Transverse colon (tissue), 4 donors: ENCODE measurements at regions not wholly inside any gene's neighbourhood (a gene's known extent, or its start where the extent isn't known, plus 50 kb on each side); places are given as distances from the start of the nearest gene placed in this dataset.
"Not testable (repeated sequence)": the region's sequence is repeated elsewhere in the genome, so short reads cannot be mapped to it uniquely, and the experiment has no call there.

Source experiments
- DNase-seq: peaks from one replicate; pipeline ENCODE4 v3.0.0-alpha.2; 2019
- H3K27ac ChIP-seq, 4 donors: fragments of 200-600 bp; sonication (generic); 2 replicates each; pipeline ENCODE4 v1.5.1; 2016 to 2018; ENCODE audit warnings: inconsistent platforms in 4 of 4
- H3K27me3 ChIP-seq: fragments of 200-600 bp; sonication (generic); 2 replicates; pipeline ENCODE4 v1.5.1; 2017; ENCODE audit warnings: inconsistent platforms
- H3K36me3 ChIP-seq, 4 donors: fragments of 200-600 bp; sonication (generic); 2 replicates each; pipeline ENCODE4 v1.5.1; 2017 to 2019; ENCODE audit warnings: inconsistent platforms in 4 of 4
- H3K4me1 ChIP-seq, 4 donors: fragments of 200-600 bp; sonication (generic); 2 replicates each; pipeline ENCODE4 v1.5.1; 2017 to 2020; ENCODE audit warnings: inconsistent platforms in 4 of 4
- H3K4me3 ChIP-seq, 4 donors: fragments of 200-600 bp; sonication (generic); 1 replicate in 1 of 4; 2 replicates in 3 of 4; pipeline versions ENCODE4 v1.5.1 to v1.6.1; 2017 to 2019; ENCODE audit warnings: inconsistent platforms in 4 of 4
- H3K9me3 ChIP-seq, 2 donors: fragments of 200-600 bp; sonication (generic); 2 replicates each; pipeline ENCODE4 v1.5.1; 2017 to 2019; ENCODE audit warnings: inconsistent platforms in 2 of 2
- EP300 ChIP-seq: sonication (generic); formaldehyde crosslinking; IDR thresholded peaks from one replicate; pipeline ENCODE4 v1.6.1; 2017; ENCODE audit warnings: antibody characterized with exemption, low read depth
- POLR2A ChIP-seq: fragments of 450-650 bp; IDR thresholded peaks from one replicate; pipeline ENCODE4 v1.6.1; 2016; ENCODE audit warnings: antibody characterized with exemption, mild to moderate bottlenecking, moderate library complexity
- POLR2AphosphoS5 ChIP-seq, 3 donors: sonication (generic); formaldehyde crosslinking; IDR thresholded peaks; one replicate each; pipeline ENCODE4 v1.6.1; 2016; ENCODE audit warnings: antibody characterized with exemption in 3 of 3
- WGBS, 2 donors: methylation state at CpG; one replicate each; pipeline ENCODE4 v1.1.5; 2018; ENCODE audit warnings: low coverage in 1 of 2; 5-methylcytosine and 5-hydroxymethylcytosine counted together
- in situ Hi-C, 4 donors: fragments of 200-750 bp; cut with MboI; loops; one replicate each; pipeline versions ENCODE4 v1.15.0 to v1.15.1; 2017; ENCODE audit warnings: low sequenced_read_pairs in 3 of 4, low pct_ligation_motif_present in 1 of 4, low pct_unique_long_range_greater_than_20kb in 1 of 4
- intact Hi-C: fragments of 100-400 bp; cut with DNase I; formaldehyde crosslinking; loops from one replicate; pipeline ENCODE4 v1.15.1; 2023; ENCODE audit warnings: low total_unique reads
- TF ChIP-seq, protein P1 (sequence below), 5 experiments: fragments of 200-600 bp in 3 of 5; fragments of 450-650 bp in 2 of 5; sonication (generic) in 3 of 5; IDR thresholded peaks; 1 replicate in 2 of 5; 2 replicates in 3 of 5; pipeline ENCODE4 v1.5.1; 2016 to 2017; ENCODE audit warnings: antibody characterized with exemption in 5 of 5, inconsistent platforms in 3 of 5, mild to moderate bottlenecking in 2 of 5, moderate library complexity in 1 of 5

DNA sequence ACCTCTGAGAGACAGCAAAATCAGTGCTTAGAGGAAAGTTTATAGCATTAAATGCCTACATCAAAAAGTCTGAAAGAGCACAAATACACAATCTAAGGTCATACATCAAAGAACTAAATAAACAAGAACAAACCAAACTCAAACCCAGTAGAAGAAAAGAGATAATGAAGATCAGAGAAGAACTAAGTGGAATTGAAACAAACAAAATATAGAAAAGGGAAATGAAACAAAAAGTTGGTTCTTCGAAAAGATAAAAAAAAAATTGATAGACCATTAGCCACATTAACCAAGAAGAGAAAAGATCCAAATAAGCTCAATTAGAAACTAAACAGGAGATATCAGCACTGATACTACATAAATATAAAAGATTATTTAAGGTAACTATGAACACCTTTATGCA is 280.0 kb upstream of the NRG3 start:
- TF ChIP-seq EP300: no peak
- no peak for TF ChIP-seq POLR2A
- no peak for TF ChIP-seq POLR2AphosphoS5 (IDR thresholded peaks at IDR 0.05)
- TF ChIP-seq, protein P1, sequence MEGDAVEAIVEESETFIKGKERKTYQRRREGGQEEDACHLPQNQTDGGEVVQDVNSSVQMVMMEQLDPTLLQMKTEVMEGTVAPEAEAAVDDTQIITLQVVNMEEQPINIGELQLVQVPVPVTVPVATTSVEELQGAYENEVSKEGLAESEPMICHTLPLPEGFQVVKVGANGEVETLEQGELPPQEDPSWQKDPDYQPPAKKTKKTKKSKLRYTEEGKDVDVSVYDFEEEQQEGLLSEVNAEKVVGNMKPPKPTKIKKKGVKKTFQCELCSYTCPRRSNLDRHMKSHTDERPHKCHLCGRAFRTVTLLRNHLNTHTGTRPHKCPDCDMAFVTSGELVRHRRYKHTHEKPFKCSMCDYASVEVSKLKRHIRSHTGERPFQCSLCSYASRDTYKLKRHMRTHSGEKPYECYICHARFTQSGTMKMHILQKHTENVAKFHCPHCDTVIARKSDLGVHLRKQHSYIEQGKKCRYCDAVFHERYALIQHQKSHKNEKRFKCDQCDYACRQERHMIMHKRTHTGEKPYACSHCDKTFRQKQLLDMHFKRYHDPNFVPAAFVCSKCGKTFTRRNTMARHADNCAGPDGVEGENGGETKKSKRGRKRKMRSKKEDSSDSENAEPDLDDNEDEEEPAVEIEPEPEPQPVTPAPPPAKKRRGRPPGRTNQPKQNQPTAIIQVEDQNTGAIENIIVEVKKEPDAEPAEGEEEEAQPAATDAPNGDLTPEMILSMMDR (IDR thresholded peaks at IDR 0.05): no peak
- intact Hi-C loops (no loop called here), in situ Hi-C loops (no loop called here)
- no peaks in the 10 kb centered on the region for H3K4me1 ChIP-seq
- H3K27me3 ChIP-seq: no peaks in the 10 kb centered on the region
- H3K36me3 ChIP-seq: no peaks in the 10 kb centered on the region
- WGBS, 2 donors: 86 to 92% methylated on average over 1 of the region's 1 CpG
- no peak overlapping the region for H3K27ac ChIP-seq
- no peak for DNase-seq
- no peak overlapping the region for H3K4me3 ChIP-seq
- H3K9me3 ChIP-seq: peaks cover under 1 to 5% of the 10 kb centered on the region in 2 donors

DNA sequence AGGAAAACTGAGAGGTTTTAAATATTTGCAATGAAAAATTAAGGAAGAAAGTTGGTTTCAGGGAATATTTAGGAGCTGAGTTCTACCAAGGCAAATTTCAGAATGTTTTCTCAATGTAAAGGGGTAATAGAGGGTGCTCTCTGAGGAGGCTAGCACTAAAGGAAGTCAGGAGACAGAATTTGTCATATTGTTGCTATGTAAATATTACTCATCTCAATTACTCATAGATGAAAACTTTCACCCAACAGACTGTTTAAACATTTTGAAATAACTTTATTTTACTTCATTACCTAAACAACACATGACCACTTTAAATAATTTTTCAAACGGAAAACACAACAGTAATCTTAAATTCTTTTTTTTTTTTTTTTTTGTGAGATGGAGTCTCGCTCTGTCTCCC is 274.8 kb upstream of the NRG3 start:
- no peak overlapping the region for H3K27ac ChIP-seq
- WGBS, 2 donors: 82 to 85% methylated on average over 2 of the region's 2 CpGs
- no peaks in the 10 kb centered on the region for H3K27me3 ChIP-seq
- TF ChIP-seq, protein P1 (IDR thresholded peaks at IDR 0.05): no peak
- TF ChIP-seq POLR2A: no peak
- no peak for TF ChIP-seq POLR2AphosphoS5 (IDR thresholded peaks at IDR 0.05)
- TF ChIP-seq EP300: no peak
- H3K36me3 ChIP-seq: no peaks in the 10 kb centered on the region
- DNase-seq: no peak
- no peaks in the 10 kb centered on the region for H3K4me1 ChIP-seq
- intact Hi-C loops (no loop called here), in situ Hi-C loops (no loop called here)
- H3K4me3 ChIP-seq: no peak overlapping the region
- no peaks in the 10 kb centered on the region for H3K9me3 ChIP-seq

DNA sequence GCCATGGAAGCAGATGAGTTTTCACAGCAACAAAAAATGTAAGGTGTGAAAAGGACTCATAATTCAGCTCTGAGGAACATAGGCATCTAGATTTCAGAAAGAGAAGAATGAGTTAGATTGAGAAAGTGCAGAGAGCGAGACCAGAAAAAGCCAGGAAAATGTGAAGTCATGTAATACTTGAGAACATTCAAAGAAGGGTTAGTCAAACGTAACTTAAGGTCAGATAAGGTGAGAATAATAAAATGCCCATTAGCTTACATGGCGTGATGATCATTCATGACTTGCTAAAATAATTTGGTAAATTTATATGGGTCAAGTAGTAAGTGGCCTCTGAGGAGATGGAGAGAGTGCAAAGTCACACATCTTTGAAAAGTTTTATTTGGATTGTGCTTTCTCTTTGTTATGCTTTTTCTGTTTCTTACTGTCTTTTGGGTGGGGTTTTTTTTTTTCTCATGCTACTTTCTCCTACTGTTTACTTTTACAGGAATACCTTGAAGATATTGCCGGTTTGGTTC is 271.8 kb upstream of the NRG3 start:
- Histone ChIP-seq H3K36me3 (no peaks in the 10 kb centered on the region), H3K9me3 (no peaks in the 10 kb centered on the region), H3K27ac (no peak overlapping the region), H3K4me3 (no peak overlapping the region), H3K4me1 (no peaks in the 10 kb centered on the region), H3K27me3 (no peaks in the 10 kb centered on the region)
- in situ Hi-C loops (no loop called here), intact Hi-C loops (no loop called here)
- TF ChIP-seq POLR2A: no peak
- TF ChIP-seq, protein P1 (IDR thresholded peaks at IDR 0.05): no peak
- no peak for TF ChIP-seq POLR2AphosphoS5 (IDR thresholded peaks at IDR 0.05)
- no peak for TF ChIP-seq EP300
- 52 to 65% methylated on average over 4 of the region's 4 CpGs for WGBS, 2 donors
- no peak for DNase-seq

DNA sequence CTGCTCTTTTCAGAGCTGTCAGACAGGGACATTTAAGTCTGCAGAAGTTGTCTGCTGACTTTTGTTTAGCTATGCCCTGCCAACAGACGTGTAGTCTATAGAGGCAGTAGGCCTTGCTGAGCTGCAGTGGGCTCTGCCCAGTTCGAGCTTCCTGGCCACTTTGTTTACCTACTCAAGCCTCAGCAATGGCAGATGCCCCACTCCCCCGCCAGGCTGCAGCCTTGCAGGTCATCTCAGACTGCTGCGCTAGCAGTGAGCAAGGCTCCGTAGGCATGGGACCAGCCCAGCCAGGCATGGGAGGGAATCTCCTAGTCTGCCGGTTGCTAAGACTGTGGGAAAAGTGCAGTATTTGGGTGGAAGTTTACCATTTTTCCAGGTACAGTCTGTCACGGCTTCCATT is 230.5 kb upstream of the NRG3 start:
- not testable (repeated sequence) for H3K9me3 ChIP-seq
- 86% methylated on average over 7 of the region's 7 CpGs; no CpG with 5 or more reads in 1 of the 2 donors for WGBS, 2 donors

DNA sequence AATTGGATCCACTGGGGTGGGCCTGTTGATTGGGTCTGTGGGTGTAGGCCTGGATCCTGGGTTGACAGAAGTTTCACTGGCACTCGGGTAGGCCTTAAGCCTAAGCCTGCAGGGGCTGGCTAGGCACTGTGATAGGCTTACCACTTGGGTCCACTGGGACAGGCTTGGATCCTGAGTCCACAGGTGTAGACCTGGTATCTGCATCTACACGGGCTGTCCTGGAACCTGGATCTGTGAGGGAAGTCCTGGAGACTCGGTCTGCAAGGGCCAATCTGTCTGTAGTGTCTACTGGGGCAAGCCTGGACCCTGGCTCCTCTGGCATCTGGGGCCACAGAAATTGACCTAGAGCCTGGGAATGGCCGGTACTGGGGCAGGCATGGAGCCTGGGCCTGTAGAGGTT is 219.0 kb upstream of the NRG3 start:
- Histone ChIP-seq H3K27ac (no peak overlapping the region), H3K27me3 (no peaks in the 10 kb centered on the region), H3K4me1 (no peaks in the 10 kb centered on the region), H3K36me3 (no peaks in the 10 kb centered on the region), H3K9me3 (peaks cover 0 to 3% of the 10 kb centered on the region in 2 donors), H3K4me3 (no peak overlapping the region)
- intact Hi-C loops (no loop called here), in situ Hi-C loops (no loop called here)
- WGBS, 2 donors: 63% methylated on average over 4 of the region's 4 CpGs; no CpG with 5 or more reads in 1 of the 2 donors
- TF ChIP-seq POLR2AphosphoS5 (IDR thresholded peaks at IDR 0.05) (no peak), EP300 (no peak), POLR2A (no peak)
- TF ChIP-seq, protein P1 (IDR thresholded peaks at IDR 0.05): no peak
- DNase-seq: no peak

More for the DNA sequence above, 230.5 kb upstream of the NRG3 start:
- in situ Hi-C loops, H3K36me3 ChIP-seq, H3K27ac ChIP-seq, intact Hi-C loops, H3K4me1 ChIP-seq, DNase-seq, H3K4me3 ChIP-seq, H3K27me3 ChIP-seq: not testable (repeated sequence)
